ENCODE measurements at regions not wholly inside any gene's neighbourhood (a gene's known extent, or its start where the extent isn't known, plus 50 kb on each side); places are given as distances from the start of the nearest gene placed in this dataset.

- Histone ChIP-seq H3K27me3 (ENCODE audit: control insufficient read depth, insufficient read depth, low read length) (no peaks in the 10 kb centered on the region), H3K27ac (ENCODE audit: insufficient read depth, low read length) (no peak overlapping the region)
- TF ChIP-seq EZH2 (IDR thresholded peaks at IDR 0.05; ENCODE audit: low read length, missing control alignments) = no peak
- no peak for TF ChIP-seq CTCF (conservative IDR thresholded peaks at IDR 0.05 in 1 of 2, IDR thresholded peaks at IDR 0.05 in 1 of 2; ENCODE audit: low read depth in 1 of 2, low read length in 2 of 2)
Measured at GRCh38 chr12:70028515-70028914, 203.5 kb downstream of the MYRFL start.

GRCh38 chr12:70028918-70029317 is 203.9 kb downstream of the MYRFL start:
- H3K27ac ChIP-seq (ENCODE audit: insufficient read depth, low read length) = no peak overlapping the region
- TF ChIP-seq CTCF (conservative IDR thresholded peaks at IDR 0.05 in 1 of 2, IDR thresholded peaks at IDR 0.05 in 1 of 2; ENCODE audit: low read depth in 1 of 2, low read length in 2 of 2) (no peak), EZH2 (IDR thresholded peaks at IDR 0.05; ENCODE audit: low read length, missing control alignments) (no peak)
- DNase-seq (ENCODE audit: low read depth in 2 of 2) = no peak
- H3K27me3 ChIP-seq (ENCODE audit: control insufficient read depth, insufficient read depth, low read length) = no peaks in the 10 kb centered on the region
- no peak overlapping the region for H3K4me2 ChIP-seq (ENCODE audit: extremely low read depth, insufficient read depth, low read length)
- H2AFZ ChIP-seq (ENCODE audit: low read length) = no peak overlapping the region
- H3K4me3 ChIP-seq (replicated peaks in 1 of 4; ENCODE audit: control extremely low read depth in 1 of 4, insufficient read depth in 1 of 4, low read depth in 3 of 4, low read length in 4 of 4) = no peak overlapping the region
- H3K4me1 ChIP-seq (ENCODE audit: control insufficient read depth, extremely low read depth, insufficient read depth, low read length) = no peaks in the 10 kb centered on the region
- no peaks in the 10 kb centered on the region for H3K9me3 ChIP-seq (ENCODE audit: control insufficient read depth, insufficient read depth, low read depth, low read length)
- no peaks in the 10 kb centered on the region for H4K20me1 ChIP-seq (ENCODE audit: control insufficient read depth, extremely low read depth, insufficient read depth, low read length)
- no peaks in the 10 kb centered on the region for H3K79me2 ChIP-seq (ENCODE audit: control insufficient read depth, insufficient read depth, low read length)
- no peak overlapping the region for H3K9ac ChIP-seq (ENCODE audit: insufficient read depth, low read length)
- no peaks in the 10 kb centered on the region for H3K36me3 ChIP-seq (ENCODE audit: control insufficient read depth, insufficient read depth, low read length)

More at GRCh38 chr12:70028515-70028914, 203.5 kb downstream of the MYRFL start:
- H3K9ac ChIP-seq (ENCODE audit: insufficient read depth, low read length) = no peak overlapping the region
- no peaks in the 10 kb centered on the region for H3K4me1 ChIP-seq (ENCODE audit: control insufficient read depth, extremely low read depth, insufficient read depth, low read length)
- H3K4me3 ChIP-seq (replicated peaks in 1 of 4; ENCODE audit: control extremely low read depth in 1 of 4, insufficient read depth in 1 of 4, low read depth in 3 of 4, low read length in 4 of 4) = no peak overlapping the region
- H3K36me3 ChIP-seq (ENCODE audit: control insufficient read depth, insufficient read depth, low read length) = no peaks in the 10 kb centered on the region
- H3K4me2 ChIP-seq (ENCODE audit: extremely low read depth, insufficient read depth, low read length) = no peak overlapping the region
- no peaks in the 10 kb centered on the region for H4K20me1 ChIP-seq (ENCODE audit: control insufficient read depth, extremely low read depth, insufficient read depth, low read length)
- H3K9me3 ChIP-seq (ENCODE audit: control insufficient read depth, insufficient read depth, low read depth, low read length) = no peaks in the 10 kb centered on the region
- DNase-seq (ENCODE audit: low read depth in 2 of 2) = no peak
- no peak overlapping the region for H2AFZ ChIP-seq (ENCODE audit: low read length)
- H3K79me2 ChIP-seq (ENCODE audit: control insufficient read depth, insufficient read depth, low read length) = no peaks in the 10 kb centered on the region

GRCh38 chr12:70031046-70031445 is 206.0 kb downstream of the MYRFL start:
- H3K27ac ChIP-seq (ENCODE audit: insufficient read depth, low read length) = no peak overlapping the region
- no peak overlapping the region for H3K4me3 ChIP-seq (replicated peaks in 1 of 4; ENCODE audit: control extremely low read depth in 1 of 4, insufficient read depth in 1 of 4, low read depth in 3 of 4, low read length in 4 of 4)
- DNase-seq (ENCODE audit: low read depth in 2 of 2) = no peak
- H3K36me3 ChIP-seq (ENCODE audit: control insufficient read depth, insufficient read depth, low read length) = no peaks in the 10 kb centered on the region
- H3K4me1 ChIP-seq (ENCODE audit: control insufficient read depth, extremely low read depth, insufficient read depth, low read length) = no peaks in the 10 kb centered on the region
- H3K9me3 ChIP-seq (ENCODE audit: control insufficient read depth, insufficient read depth, low read depth, low read length) = no peaks in the 10 kb centered on the region
- TF ChIP-seq EZH2 (IDR thresholded peaks at IDR 0.05; ENCODE audit: low read length, missing control alignments) (no peak), CTCF (conservative IDR thresholded peaks at IDR 0.05 in 1 of 2, IDR thresholded peaks at IDR 0.05 in 1 of 2; ENCODE audit: low read depth in 1 of 2, low read length in 2 of 2) (no peak)
- no peak overlapping the region for H3K9ac ChIP-seq (ENCODE audit: insufficient read depth, low read length)
- no peaks in the 10 kb centered on the region for H3K79me2 ChIP-seq (ENCODE audit: control insufficient read depth, insufficient read depth, low read length)
- H2AFZ ChIP-seq (ENCODE audit: low read length) = no peak overlapping the region
- no peaks in the 10 kb centered on the region for H4K20me1 ChIP-seq (ENCODE audit: control insufficient read depth, extremely low read depth, insufficient read depth, low read length)
- no peaks in the 10 kb centered on the region for H3K27me3 ChIP-seq (ENCODE audit: control insufficient read depth, insufficient read depth, low read length)
- no peak overlapping the region for H3K4me2 ChIP-seq (ENCODE audit: extremely low read depth, insufficient read depth, low read length)

All from fibroblast of lung (primary cell).